HG02970 (cell line): ENCODE measurements at regions not wholly inside any gene's neighbourhood (a gene's known extent, or its start where the extent isn't known, plus 50 kb on each side); places are given as distances from the start of the nearest gene placed in this dataset.

ENCODE experiments used
- ATAC-seq: cut with Tn5 transposase; IDR thresholded peaks from one replicate; pipeline ENCODE4 v1.9.1; 2021; ENCODE audit warnings: mild to moderate bottlenecking, moderate library complexity, moderate number of reproducible peaks; ENCODE audit not compliant: unreplicated experiment, low FRiP score

DNA sequence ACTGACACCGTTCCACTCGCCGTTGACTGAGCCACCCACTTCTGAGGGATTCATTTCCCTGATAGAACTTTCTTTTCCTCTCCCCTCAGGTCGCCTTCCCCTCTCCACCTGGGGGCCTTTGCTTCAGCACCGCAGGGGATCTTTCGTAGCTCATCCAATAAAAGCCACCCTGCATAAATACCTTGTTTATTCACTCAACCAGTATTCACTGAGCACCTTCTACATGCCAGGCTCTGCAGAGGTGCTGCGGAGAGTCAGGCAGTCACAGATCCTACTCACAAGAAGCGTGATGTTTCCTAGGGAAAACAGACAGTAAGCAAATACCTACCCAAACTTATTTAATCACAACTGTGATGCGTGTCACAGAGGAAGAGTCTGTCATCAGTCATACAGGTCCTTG is 127.7 kb downstream of the TEX36 start:
- no peak for ATAC-seq

GRCh38 chr10:125554753-125555152 is 128.2 kb downstream of the TEX36 start:
- no peak for ATAC-seq

GRCh38 chr10:125554016-125554703 is 128.8 kb downstream of the TEX36 start:
- ATAC-seq, result no peak

DNA sequence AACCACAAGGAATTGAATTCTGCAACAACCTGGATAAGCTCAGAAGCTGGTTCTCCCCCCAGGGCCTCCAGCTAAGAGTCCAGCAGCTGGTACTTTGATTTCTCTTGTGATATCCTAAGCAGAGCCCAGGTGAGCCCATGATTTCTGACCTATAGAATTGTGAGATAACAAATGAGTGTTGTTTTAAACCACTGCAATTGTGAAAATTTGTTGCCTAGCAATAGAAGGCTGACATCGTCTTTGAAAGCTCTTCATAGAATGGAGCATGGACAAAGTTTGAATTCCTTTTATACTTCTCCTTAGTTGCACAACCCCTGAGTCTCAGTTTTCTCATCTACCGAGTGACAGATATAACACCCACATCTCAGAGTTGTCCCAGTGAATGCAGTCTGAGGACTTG is 129.9 kb downstream of the TEX36 start:
- no peak for ATAC-seq

DNA sequence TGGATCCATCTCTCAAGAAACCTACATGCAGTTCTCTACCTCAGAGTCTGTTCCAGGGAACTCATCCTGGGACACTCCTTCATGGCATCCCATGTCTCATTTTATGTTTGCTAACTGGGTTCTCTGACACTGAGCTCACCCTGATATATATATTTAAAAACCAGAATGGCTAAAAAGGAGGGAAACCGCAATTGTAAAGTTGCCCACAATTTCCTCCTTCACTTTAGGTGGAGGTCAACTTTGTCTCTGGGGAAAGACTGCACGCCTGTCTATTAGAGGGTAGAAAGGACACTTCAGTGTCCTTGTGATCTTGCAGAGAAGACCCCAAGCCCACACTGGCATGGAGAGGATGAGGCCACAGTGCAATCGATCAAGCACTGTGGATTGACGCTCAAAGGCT is 131.7 kb downstream of the TEX36 start:
- ATAC-seq, result no peak

- ATAC-seq, result no peak
Measured at GRCh38 chr10:125550362-125550761, 132.6 kb downstream of the TEX36 start.

- no peak for ATAC-seq
Measured at GRCh38 chr10:125549653-125550052, 133.3 kb downstream of the TEX36 start.

DNA sequence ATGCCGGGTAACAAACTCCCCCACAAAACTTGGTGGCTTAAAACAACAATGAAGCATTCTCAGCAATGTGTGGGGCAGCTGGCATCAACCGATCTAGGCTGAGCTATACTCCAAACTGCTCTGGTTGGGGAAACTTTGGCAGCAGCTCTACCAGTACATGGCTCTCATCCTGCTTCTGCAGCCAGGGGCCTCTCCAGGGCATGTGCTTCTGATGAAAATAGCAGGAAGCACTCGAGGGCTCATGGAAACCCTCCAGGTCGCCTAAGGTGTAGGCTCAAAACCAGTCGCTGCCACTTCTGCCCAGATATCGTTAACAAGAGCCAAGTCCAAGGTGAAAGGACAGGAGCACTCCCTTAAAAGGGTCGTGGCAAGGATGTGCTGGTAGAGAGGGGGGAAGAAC is 134.1 kb downstream of the TEX36 start:
- no peak for ATAC-seq

- ATAC-seq, result no peak
Measured at GRCh38 chr10:125548356-125548755, 134.6 kb downstream of the TEX36 start.

GRCh38 chr10:125547010-125547650 is 135.8 kb downstream of the TEX36 start:
- ATAC-seq, result no peak

DNA sequence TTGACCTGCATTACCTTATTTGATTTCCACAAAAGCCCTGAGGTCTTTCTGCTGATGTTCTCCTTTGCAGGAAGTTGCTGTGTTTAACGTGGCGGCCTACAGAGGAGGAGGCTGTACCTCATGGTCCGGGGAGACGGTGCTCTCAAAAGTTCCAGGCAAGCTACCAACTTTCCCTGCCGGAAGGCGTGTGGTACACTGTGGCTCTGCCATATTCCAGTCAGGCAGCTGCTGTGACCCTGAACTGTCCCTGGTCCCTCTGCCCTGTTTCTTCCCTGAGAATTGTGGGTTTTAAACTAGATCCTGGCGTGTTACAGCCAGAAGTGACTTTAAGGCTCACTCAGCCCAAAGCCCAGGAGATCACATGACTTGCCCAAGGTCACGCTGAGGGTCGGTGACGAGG is 139.2 kb downstream of the TEX36 start:
- no peak for ATAC-seq

- ATAC-seq, result no peak
Measured at GRCh38 chr10:125538947-125539731, 143.8 kb downstream of the TEX36 start.

DNA sequence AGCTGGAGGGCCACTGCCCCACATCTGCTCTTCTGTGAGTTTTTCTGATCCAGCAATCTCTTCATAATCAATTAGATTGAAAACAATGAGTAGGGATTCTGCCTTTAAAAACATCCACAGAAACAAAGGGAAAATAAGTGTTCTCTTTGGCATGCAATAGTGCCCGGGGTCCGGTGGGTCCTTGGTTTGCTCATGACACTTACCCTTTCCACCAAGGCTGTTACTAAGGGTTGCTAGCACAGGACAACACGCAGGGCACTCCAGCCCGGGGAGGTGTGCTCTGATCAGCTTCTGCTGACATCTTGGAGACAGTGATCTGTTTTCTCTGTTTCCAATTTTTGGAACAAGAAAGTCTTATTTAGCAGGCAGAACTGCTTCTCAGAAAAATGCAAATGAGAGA is 146.7 kb downstream of the TEX36 start:
- no peak for ATAC-seq

- ATAC-seq, result no peak
Measured at GRCh38 chr10:125535559-125535958, 147.4 kb downstream of the TEX36 start.

DNA sequence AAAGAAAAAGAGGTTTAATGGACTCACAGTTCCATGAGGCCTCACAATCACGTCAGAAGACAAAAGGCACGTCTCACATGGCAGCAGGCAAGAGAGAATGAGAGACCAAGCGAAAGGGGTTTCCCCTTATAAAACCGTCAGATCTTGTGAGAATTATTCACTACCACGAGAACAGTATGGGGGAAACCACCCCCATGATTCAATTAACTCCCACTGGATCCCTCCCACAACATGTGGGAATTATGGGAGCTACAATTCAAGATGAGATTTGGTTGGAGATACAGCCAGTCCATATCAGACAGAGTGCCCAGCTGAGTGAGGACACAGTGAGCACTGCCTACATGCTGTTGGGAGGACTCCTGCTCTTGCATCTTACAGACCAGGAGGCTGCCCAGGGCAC is 148.4 kb downstream of the TEX36 start:
- no peak for ATAC-seq

DNA sequence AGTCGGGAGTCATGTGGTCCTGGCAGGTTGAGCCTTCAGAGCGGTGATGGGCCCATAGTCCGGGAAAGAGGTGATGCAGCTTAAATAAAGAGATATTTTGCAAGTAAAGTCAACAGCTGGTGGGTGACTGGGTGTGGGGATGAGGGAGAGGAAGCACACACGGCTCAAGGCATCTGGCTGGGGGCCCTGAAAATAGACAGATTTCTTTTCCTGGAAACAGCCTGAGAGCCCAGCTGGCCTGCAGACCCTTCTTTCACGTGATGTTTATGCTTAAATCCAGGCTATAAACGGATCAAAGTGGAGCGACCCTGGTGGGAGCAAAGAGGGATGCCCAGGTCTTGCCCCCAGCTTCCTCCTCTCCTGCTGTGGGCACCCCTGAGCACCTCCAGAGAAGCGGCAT is 149.1 kb downstream of the TEX36 start:
- no peak for ATAC-seq

- no peak for ATAC-seq
Measured at GRCh38 chr10:125531465-125531864, 151.5 kb downstream of the TEX36 start.

- ATAC-seq, result no peak
Measured at GRCh38 chr10:125523347-125523746, 159.6 kb downstream of the TEX36 start.

DNA sequence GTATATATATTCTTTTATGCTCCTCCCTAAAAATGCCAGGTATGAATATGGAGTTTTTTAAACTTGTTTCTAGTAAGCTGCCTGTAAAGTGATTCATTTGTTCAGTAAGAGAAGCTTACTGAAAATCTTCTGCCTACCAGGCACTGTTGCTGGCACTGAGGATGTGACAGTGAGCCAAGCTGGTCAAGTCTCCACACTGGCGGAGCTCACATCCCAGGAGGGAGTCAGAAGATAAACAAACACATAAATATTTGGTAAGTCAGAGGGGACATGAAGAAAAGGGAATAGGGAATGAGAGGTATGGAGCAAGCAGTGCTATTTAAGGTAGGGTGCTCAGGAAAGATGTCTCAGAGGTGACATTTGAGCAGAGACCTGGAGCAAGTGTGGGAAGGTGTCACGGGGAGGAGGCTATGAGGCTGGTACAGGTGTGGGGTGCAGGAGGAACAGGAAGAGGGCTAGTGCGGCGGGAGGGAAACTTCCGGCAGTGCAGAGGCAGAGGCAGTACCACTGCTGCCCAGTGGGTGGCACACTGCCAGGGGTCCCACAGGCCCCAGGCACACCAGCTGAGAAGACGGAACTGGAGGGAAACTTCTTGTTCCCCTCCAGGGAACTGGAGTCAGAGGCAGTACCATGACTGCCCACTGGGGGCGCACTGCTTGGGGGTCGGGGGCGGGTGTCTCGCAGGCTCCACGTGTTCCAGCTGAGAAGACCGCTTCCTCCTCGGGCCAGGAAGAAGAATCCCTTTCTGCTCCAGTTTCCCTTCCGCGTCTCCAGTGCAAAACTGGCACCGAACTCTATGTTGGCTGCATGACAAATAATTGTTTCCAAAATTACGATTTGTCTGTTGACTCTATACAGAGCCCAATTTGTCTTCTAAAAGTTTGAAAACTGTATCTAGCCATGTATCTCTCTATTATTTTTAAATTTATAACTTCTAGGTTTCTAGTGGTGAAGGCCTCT is 161.0 kb downstream of the TEX36 start:
- ATAC-seq, result no peak

GRCh38 chr10:125520968-125521367 is 162.0 kb downstream of the TEX36 start:
- ATAC-seq, result no peak
